ENCODE measurements at regions not wholly inside any gene's neighbourhood (a gene's known extent, or its start where the extent isn't known, plus 50 kb on each side); places are given as distances from the start of the nearest gene placed in this dataset.
"Not testable (repeated sequence)": the region's sequence is repeated elsewhere in the genome, so short reads cannot be mapped to it uniquely, and the experiment has no call there.

GRCh38 chr5:105638437-105638836 is 2032.3 kb downstream of the EFNA5 start:
- DNase-seq (ENCODE audit: low read depth) = no peak
- TF ChIP-seq CTCF (IDR thresholded peaks at IDR 0.05; ENCODE audit: low read depth, low read length, missing control alignments) = no peak
- H3K4me3 ChIP-seq (ENCODE audit: low read depth, low read length) = no peak overlapping the region
- in situ Hi-C loops (cut with HindIII; ENCODE audit: low sequenced_read_pairs) = no loop called here

- no peak for DNase-seq (ENCODE audit: low read depth)
- in situ Hi-C loops (cut with HindIII; ENCODE audit: low sequenced_read_pairs) = no loop called here
- no peak overlapping the region for H3K4me3 ChIP-seq (ENCODE audit: low read depth, low read length)
- TF ChIP-seq CTCF (IDR thresholded peaks at IDR 0.05; ENCODE audit: low read depth, low read length, missing control alignments) = no peak
These were observed 2038.7 kb downstream of the EFNA5 start for GRCh38 chr5:105632043-105632442.

GRCh38 chr5:105630803-105631202 is 2039.9 kb downstream of the EFNA5 start:
- TF ChIP-seq CTCF (IDR thresholded peaks at IDR 0.05; ENCODE audit: low read depth, low read length, missing control alignments) = no peak
- DNase-seq (ENCODE audit: low read depth) = no peak
- H3K4me3 ChIP-seq (ENCODE audit: low read depth, low read length) = no peak overlapping the region
- in situ Hi-C loops (cut with HindIII; ENCODE audit: low sequenced_read_pairs) = no loop called here

GRCh38 chr5:105619725-105620124 is 2051.0 kb downstream of the EFNA5 start:
- TF ChIP-seq CTCF (IDR thresholded peaks at IDR 0.05; ENCODE audit: low read depth, low read length, missing control alignments) = no peak
- DNase-seq (ENCODE audit: low read depth) = no peak
- in situ Hi-C loops (cut with HindIII; ENCODE audit: low sequenced_read_pairs) = no loop called here
- H3K4me3 ChIP-seq (ENCODE audit: low read depth, low read length) = no peak overlapping the region

GRCh38 chr5:105617436-105618215 is 2053.1 kb downstream of the EFNA5 start:
- no peak overlapping the region for H3K4me3 ChIP-seq (ENCODE audit: low read depth, low read length)
- TF ChIP-seq CTCF (IDR thresholded peaks at IDR 0.05; ENCODE audit: low read depth, low read length, missing control alignments) = no peak
- DNase-seq (ENCODE audit: low read depth) = no peak
- in situ Hi-C loops (cut with HindIII; ENCODE audit: low sequenced_read_pairs) = no loop called here

GRCh38 chr5:105616599-105616998 is 2054.0 kb upstream of the NUDT12 start:
- in situ Hi-C loops (cut with HindIII; ENCODE audit: low sequenced_read_pairs) = no loop called here
- no peak for DNase-seq (ENCODE audit: low read depth)

GRCh38 chr5:105602406-105602805 is 2039.8 kb upstream of the NUDT12 start:
- H3K4me3 ChIP-seq (ENCODE audit: low read depth, low read length); in situ Hi-C loops (cut with HindIII; ENCODE audit: low sequenced_read_pairs); DNase-seq (ENCODE audit: low read depth): not testable (repeated sequence)

More at GRCh38 chr5:105616599-105616998, 2054.0 kb upstream of the NUDT12 start:
- no peak for TF ChIP-seq CTCF (IDR thresholded peaks at IDR 0.05; ENCODE audit: low read depth, low read length, missing control alignments)
- H3K4me3 ChIP-seq (ENCODE audit: low read depth, low read length) = no peak overlapping the region
